ENCODE measurements at regions not wholly inside any gene's neighbourhood (a gene's known extent, or its start where the extent isn't known, plus 50 kb on each side); places are given as distances from the start of the nearest gene placed in this dataset.

GRCh38 chr16:73542885-73543284 is 495.0 kb upstream of the ZFHX3 start:
- no peak overlapping the region for H2AFZ ChIP-seq
- no peak overlapping the region for H3K27ac ChIP-seq
- no peaks in the 10 kb centered on the region for H3K36me3 ChIP-seq (ENCODE audit: control insufficient read depth, insufficient read depth, low read length)
- H3K27me3 ChIP-seq (ENCODE audit: control insufficient read depth, insufficient read depth, low read length), result peaks cover 13% of the 10 kb centered on the region
- no peak for TF ChIP-seq CTCF (IDR thresholded peaks at IDR 0.05)
- no peaks in the 10 kb centered on the region for H3K79me2 ChIP-seq
- no peak overlapping the region for H3K9ac ChIP-seq
- H3K4me2 ChIP-seq (ENCODE audit: low read length), result no peak overlapping the region
- no peaks in the 10 kb centered on the region for H3K4me1 ChIP-seq
- H3K9me3 ChIP-seq (ENCODE audit: control insufficient read depth, low read length), result no peaks in the 10 kb centered on the region
- H3K4me3 ChIP-seq (ENCODE audit: low read depth, low read length), result no peak overlapping the region

GRCh38 chr16:73537921-73538320 is 490.0 kb upstream of the ZFHX3 start:
- H3K4me1 ChIP-seq, result no peaks in the 10 kb centered on the region

GRCh38 chr16:73536931-73537330 is 489.0 kb upstream of the ZFHX3 start:
- Histone ChIP-seq H3K36me3 (ENCODE audit: control insufficient read depth, insufficient read depth, low read length) (no peaks in the 10 kb centered on the region), H3K4me2 (ENCODE audit: low read length) (no peak overlapping the region), H3K4me1 (no peaks in the 10 kb centered on the region), H2AFZ (no peak overlapping the region), H3K79me2 (no peaks in the 10 kb centered on the region), H3K4me3 (ENCODE audit: low read depth, low read length) (no peak overlapping the region), H3K27me3 (ENCODE audit: control insufficient read depth, insufficient read depth, low read length) (no peaks in the 10 kb centered on the region), H3K27ac (no peak overlapping the region), H3K9ac (no peak overlapping the region), H3K9me3 (ENCODE audit: control insufficient read depth, low read length) (no peaks in the 10 kb centered on the region)
- no peak for TF ChIP-seq CTCF (IDR thresholded peaks at IDR 0.05)

More at GRCh38 chr16:73537921-73538320, 490.0 kb upstream of the ZFHX3 start:
- Histone ChIP-seq H3K4me3 (ENCODE audit: low read depth, low read length) (no peak overlapping the region), H3K36me3 (ENCODE audit: control insufficient read depth, insufficient read depth, low read length) (no peaks in the 10 kb centered on the region), H3K79me2 (no peaks in the 10 kb centered on the region), H3K9me3 (ENCODE audit: control insufficient read depth, low read length) (no peaks in the 10 kb centered on the region), H3K4me2 (ENCODE audit: low read length) (no peak overlapping the region), H3K27me3 (ENCODE audit: control insufficient read depth, insufficient read depth, low read length) (no peaks in the 10 kb centered on the region), H3K9ac (no peak overlapping the region), H2AFZ (no peak overlapping the region), H3K27ac (no peak overlapping the region)
- no peak for TF ChIP-seq CTCF (IDR thresholded peaks at IDR 0.05)

- H3K4me3 ChIP-seq (ENCODE audit: low read depth, low read length), result no peak overlapping the region
- no peaks in the 10 kb centered on the region for H3K4me1 ChIP-seq
- H3K27me3 ChIP-seq (ENCODE audit: control insufficient read depth, insufficient read depth, low read length), result no peaks in the 10 kb centered on the region
- H3K9me3 ChIP-seq (ENCODE audit: control insufficient read depth, low read length), result no peaks in the 10 kb centered on the region
- no peak overlapping the region for H3K27ac ChIP-seq
- H3K36me3 ChIP-seq (ENCODE audit: control insufficient read depth, insufficient read depth, low read length), result no peaks in the 10 kb centered on the region
- no peak for TF ChIP-seq CTCF (IDR thresholded peaks at IDR 0.05)
- H3K79me2 ChIP-seq, result no peaks in the 10 kb centered on the region
- H2AFZ ChIP-seq, result no peak overlapping the region
- H3K4me2 ChIP-seq (ENCODE audit: low read length), result no peak overlapping the region
- H3K9ac ChIP-seq, result no peak overlapping the region
Measured at GRCh38 chr16:73531021-73531420, 483.1 kb upstream of the ZFHX3 start.

GRCh38 chr16:73530529-73530928 is 482.6 kb upstream of the ZFHX3 start:
- no peak overlapping the region for H3K9ac ChIP-seq
- no peak for TF ChIP-seq CTCF (IDR thresholded peaks at IDR 0.05)
- no peaks in the 10 kb centered on the region for H3K79me2 ChIP-seq

More at GRCh38 chr16:73530529-73530928, 482.6 kb upstream of the ZFHX3 start:
- Histone ChIP-seq H3K27me3 (ENCODE audit: control insufficient read depth, insufficient read depth, low read length) (no peaks in the 10 kb centered on the region), H3K9me3 (ENCODE audit: control insufficient read depth, low read length) (no peaks in the 10 kb centered on the region), H2AFZ (no peak overlapping the region), H3K4me1 (no peaks in the 10 kb centered on the region), H3K36me3 (ENCODE audit: control insufficient read depth, insufficient read depth, low read length) (no peaks in the 10 kb centered on the region), H3K27ac (no peak overlapping the region), H3K4me2 (ENCODE audit: low read length) (no peak overlapping the region), H3K4me3 (ENCODE audit: low read depth, low read length) (no peak overlapping the region)
